ENCODE measurements at regions not wholly inside any gene's neighbourhood (a gene's known extent, or its start where the extent isn't known, plus 50 kb on each side); places are given as distances from the start of the nearest gene placed in this dataset.
"Not testable (repeated sequence)": the region's sequence is repeated elsewhere in the genome, so short reads cannot be mapped to it uniquely, and the experiment has no call there.

DNA sequence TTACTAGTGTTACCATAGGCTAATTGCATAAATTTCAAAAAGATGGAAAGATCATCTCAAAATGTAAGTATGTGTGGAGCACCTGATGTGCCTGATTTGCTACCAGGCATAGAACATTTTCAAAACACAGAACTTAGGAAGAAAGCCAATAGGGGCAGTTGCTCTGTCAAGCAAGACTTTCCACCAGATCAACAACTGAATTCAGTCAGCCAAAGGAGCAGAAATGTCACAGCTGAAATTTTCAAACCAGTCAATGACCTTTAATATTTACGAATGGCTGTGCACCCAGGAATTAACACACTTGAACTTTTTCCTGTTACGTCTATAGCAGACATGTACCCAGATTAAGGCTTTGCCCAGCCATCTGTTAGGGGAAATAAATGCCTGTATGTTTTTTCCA is 452.8 kb upstream of the PTGER4 start:
- no peak overlapping the region for H3K27ac ChIP-seq
- ChIA-PET CTCF (no interaction called here), POLR2A (ENCODE audit: low non-redundant PET) (no interaction called here)

DNA sequence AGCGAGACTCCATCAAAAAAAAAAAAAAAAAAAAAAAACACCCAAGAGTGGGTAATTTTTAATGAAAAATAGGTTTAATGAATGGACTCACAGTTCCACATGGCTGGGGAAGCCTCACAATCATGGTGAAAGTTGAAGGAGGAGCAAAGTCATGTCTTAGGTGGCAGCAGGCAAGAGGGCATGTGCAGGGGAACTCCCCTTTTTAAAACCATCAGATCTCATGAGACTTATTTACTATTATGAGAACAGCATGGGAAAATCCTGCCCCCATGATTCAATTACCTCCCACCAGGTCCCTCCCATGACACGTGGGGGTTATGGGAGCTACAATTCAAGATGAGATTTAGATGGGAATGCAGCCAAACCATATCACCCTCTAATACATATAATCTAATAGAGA is 454.6 kb upstream of the PTGER4 start:
- DNase-seq (ENCODE audit: low spot score); H3K27ac ChIP-seq; CTCF ChIA-PET; POLR2A ChIA-PET (ENCODE audit: low non-redundant PET): not testable (repeated sequence)

More for the DNA sequence above, 452.8 kb upstream of the PTGER4 start:
- TF ChIP-seq, protein P1, sequence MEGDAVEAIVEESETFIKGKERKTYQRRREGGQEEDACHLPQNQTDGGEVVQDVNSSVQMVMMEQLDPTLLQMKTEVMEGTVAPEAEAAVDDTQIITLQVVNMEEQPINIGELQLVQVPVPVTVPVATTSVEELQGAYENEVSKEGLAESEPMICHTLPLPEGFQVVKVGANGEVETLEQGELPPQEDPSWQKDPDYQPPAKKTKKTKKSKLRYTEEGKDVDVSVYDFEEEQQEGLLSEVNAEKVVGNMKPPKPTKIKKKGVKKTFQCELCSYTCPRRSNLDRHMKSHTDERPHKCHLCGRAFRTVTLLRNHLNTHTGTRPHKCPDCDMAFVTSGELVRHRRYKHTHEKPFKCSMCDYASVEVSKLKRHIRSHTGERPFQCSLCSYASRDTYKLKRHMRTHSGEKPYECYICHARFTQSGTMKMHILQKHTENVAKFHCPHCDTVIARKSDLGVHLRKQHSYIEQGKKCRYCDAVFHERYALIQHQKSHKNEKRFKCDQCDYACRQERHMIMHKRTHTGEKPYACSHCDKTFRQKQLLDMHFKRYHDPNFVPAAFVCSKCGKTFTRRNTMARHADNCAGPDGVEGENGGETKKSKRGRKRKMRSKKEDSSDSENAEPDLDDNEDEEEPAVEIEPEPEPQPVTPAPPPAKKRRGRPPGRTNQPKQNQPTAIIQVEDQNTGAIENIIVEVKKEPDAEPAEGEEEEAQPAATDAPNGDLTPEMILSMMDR (conservative IDR thresholded peaks at IDR 0.05; ENCODE audit: low read depth) = no peak
- no peak for DNase-seq (ENCODE audit: low spot score)

DNA sequence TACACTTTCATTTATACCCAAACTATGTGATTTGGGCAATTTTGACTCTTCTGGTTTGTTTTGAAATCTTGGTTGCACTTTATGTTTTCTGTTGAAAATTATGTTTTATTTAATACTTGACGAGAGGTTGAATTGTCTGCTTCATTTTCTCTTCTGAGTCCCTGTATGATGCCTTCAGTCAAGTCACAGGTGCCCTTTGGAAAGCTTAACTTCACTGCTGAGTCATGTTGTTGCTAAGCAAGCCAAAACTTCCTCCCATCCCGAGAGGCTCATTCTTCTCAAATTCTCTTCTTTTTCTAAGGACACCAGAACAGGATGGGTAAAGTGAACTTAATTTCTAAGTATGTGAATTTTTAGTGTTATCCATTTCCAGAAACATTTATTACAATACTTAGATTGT is 455.3 kb upstream of the PTGER4 start:
- TF ChIP-seq, protein P1 (conservative IDR thresholded peaks at IDR 0.05; ENCODE audit: low read depth) = no peak
- no peak overlapping the region for H3K27ac ChIP-seq
- DNase-seq (ENCODE audit: low spot score) = no peak
- ChIA-PET POLR2A (ENCODE audit: low non-redundant PET) (no interaction called here), CTCF (no interaction called here)

DNA sequence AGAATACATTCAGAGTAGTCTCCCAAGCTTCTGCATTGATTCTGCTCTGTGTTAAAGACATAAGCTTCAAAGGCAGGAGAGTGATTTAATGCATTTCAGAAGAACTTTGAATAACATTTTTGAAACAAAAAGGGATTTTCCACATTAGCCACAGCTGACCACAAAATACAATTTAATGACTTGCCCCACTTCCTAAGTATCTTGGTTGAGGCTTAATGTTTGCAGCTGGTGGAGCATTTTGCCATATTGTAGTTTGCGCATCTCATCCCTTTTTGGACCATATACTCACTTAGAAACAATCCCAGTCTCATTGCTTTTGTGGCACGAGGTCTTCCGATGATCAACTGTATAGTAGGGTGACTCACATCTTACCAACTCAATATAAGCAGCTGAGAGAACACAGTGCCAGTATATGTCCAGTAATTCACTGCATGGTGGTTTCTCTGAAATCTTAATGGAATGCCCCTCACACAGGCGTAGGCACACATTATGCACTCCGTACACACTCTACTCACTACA is 455.8 kb upstream of the PTGER4 start:
- TF ChIP-seq, protein P1 (conservative IDR thresholded peaks at IDR 0.05; ENCODE audit: low read depth) = no peak
- ChIA-PET CTCF (no interaction called here), POLR2A (ENCODE audit: low non-redundant PET) (no interaction called here)
- no peak overlapping the region for H3K27ac ChIP-seq
- peak; percentile 16 for DNase-seq (ENCODE audit: low spot score)

DNA sequence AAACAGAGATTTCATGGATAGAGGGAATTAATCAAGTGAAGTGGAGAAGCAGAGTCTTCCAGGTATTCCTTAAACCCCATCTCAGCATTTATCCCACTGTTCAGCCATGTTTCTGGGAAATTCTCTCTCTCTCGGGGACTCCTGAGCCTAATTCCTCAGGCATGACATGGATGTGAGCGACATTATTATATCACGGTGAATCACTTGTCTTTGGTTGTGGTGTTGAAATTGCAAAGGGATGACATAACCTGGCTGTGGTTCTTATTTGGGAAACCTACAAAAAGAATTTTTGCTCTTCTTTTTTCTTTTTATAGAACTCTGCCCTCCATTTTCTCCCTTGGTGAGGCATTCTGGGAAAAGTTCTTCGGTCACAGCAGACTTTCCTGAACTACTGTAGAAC is 457.9 kb upstream of the PTGER4 start:
- CTCF ChIA-PET = no interaction called here
- POLR2A ChIA-PET (ENCODE audit: low non-redundant PET) = no interaction called here
- no peak overlapping the region for H3K27ac ChIP-seq
- TF ChIP-seq, protein P1 (conservative IDR thresholded peaks at IDR 0.05; ENCODE audit: low read depth) = no peak
- DNase-seq (ENCODE audit: low spot score) = peak; percentile 62

DNA sequence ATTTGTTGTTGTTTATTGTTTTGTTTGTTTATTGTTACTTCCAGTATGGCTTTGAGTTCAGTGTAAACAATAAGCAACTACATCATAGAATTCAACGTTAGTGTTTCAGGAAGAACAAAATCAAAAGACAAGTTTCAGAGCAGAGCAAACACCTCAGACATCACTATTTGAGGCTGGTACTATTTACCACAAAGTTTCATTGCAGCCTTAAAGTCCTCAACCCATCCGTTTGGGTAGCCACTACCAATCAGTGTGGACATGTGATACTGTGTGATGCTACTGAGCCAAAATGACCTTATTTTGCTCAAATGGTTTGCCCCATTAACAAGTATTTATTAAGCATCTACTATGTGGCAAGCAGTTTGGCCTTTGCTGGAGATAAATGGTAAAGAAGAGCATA is 458.5 kb upstream of the PTGER4 start:
- ChIA-PET CTCF (no interaction called here), POLR2A (ENCODE audit: low non-redundant PET) (no interaction called here)
- TF ChIP-seq, protein P1 (conservative IDR thresholded peaks at IDR 0.05; ENCODE audit: low read depth) = no peak
- no peak for DNase-seq (ENCODE audit: low spot score)
- no peak overlapping the region for H3K27ac ChIP-seq

DNA sequence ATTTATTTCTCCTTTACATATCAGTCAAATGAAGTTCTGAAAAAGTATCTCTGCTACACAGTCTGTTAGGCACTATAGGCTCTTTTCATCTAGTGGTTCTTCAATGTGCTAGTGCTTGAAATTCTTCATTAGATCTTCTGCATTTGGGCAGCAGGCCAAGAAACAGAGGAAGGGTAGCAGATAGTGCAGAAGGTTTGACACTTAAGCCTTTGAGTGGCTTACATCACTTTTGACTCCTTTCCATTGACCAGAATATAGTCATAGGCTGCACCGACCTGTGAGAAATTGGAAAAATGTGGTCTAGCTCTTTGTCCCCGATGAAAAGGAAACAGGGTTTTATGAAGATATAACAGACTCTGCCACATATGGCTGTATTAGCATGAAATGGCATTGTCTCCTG is 459.5 kb upstream of the PTGER4 start:
- no peak for DNase-seq (ENCODE audit: low spot score)
- CTCF ChIA-PET = interaction anchor here (0.6 kb wide), 1 partner anchor 1319 kb away, joined by 5 read pairs; no protein-coding TSS in a partner anchor
- no peak overlapping the region for H3K27ac ChIP-seq
- POLR2A ChIA-PET (ENCODE audit: low non-redundant PET) = no interaction called here
- TF ChIP-seq, protein P1 (conservative IDR thresholded peaks at IDR 0.05; ENCODE audit: low read depth) = no peak
